H9 (cell line): ENCODE measurements at regions not wholly inside any gene's neighbourhood (a gene's known extent, or its start where the extent isn't known, plus 50 kb on each side); places are given as distances from the start of the nearest gene placed in this dataset.
A peak's percentile ranks its signal among the peaks of the same experiment; 100 is the strongest.

ENCODE experiments used
- DNase-seq: peaks from one replicate; pipeline ENCODE4 v3.0.0-alpha.2; 2017
- H2AFZ ChIP-seq: one replicate; pipeline ENCODE4 v1.6.1; 2013; ENCODE audit warnings: mild to moderate bottlenecking, low read length, control low read depth, moderate library complexity
- H2AK5ac ChIP-seq: 2 replicates; pipeline ENCODE4 v1.6.1; 2013; ENCODE audit warnings: low read length, control low read depth, mixed read lengths; ENCODE audit not compliant: insufficient read length
- H2BK120ac ChIP-seq: one replicate; pipeline ENCODE4 v1.6.1; 2013; ENCODE audit warnings: low read depth, mild to moderate bottlenecking, low read length, control low read depth, inconsistent platforms; ENCODE audit not compliant: poor library complexity, severe bottlenecking
- H2BK12ac ChIP-seq: 2 replicates; pipeline ENCODE4 v1.6.1; 2013; ENCODE audit warnings: low read length, control low read depth, mixed read lengths, low read depth; ENCODE audit not compliant: insufficient read length
- H2BK15ac ChIP-seq: 2 replicates; pipeline ENCODE4 v1.6.1; 2013; ENCODE audit warnings: low read depth, low read length, control low read depth
- H2BK20ac ChIP-seq: one replicate; pipeline ENCODE4 v1.6.1; 2013; ENCODE audit warnings: low read depth, mild to moderate bottlenecking, low read length, control low read depth, inconsistent platforms; ENCODE audit not compliant: poor library complexity, severe bottlenecking
- H2BK5ac ChIP-seq: 2 replicates; pipeline ENCODE4 v1.6.1; 2013; ENCODE audit warnings: low read length, control low read depth, mixed read lengths; ENCODE audit not compliant: insufficient read length
- H3K14ac ChIP-seq: 2 replicates; pipeline ENCODE4 v1.6.1; 2013; ENCODE audit warnings: low read length, control low read depth; ENCODE audit not compliant: insufficient read depth
- H3K18ac ChIP-seq: 2 replicates; pipeline ENCODE4 v1.6.1; 2013; ENCODE audit warnings: low read depth, mild to moderate bottlenecking, mixed read lengths, low read length, control low read depth; ENCODE audit not compliant: insufficient read length
- H3K23ac ChIP-seq: 2 replicates; pipeline ENCODE4 v1.6.1; 2013; ENCODE audit warnings: low read length, control low read depth, mixed read lengths, low read depth; ENCODE audit not compliant: insufficient read length
- H3K23me2 ChIP-seq: 2 replicates; pipeline ENCODE4 v1.6.1; 2013; ENCODE audit warnings: low read depth, mild to moderate bottlenecking, mixed read lengths, low read length, control low read depth; ENCODE audit not compliant: insufficient read length, poor library complexity, severe bottlenecking
- H3K27ac ChIP-seq: 2 replicates; pipeline ENCODE4 v1.5.1; 2013; ENCODE audit warnings: low read length, control low read depth, mixed read lengths, low read depth; ENCODE audit not compliant: insufficient read length
- H3K27me3 ChIP-seq: 2 replicates; pipeline ENCODE4 v1.6.1; 2013; ENCODE audit warnings: low read length, control low read depth, inconsistent platforms; ENCODE audit not compliant: insufficient read depth
- H3K4ac ChIP-seq: 2 replicates; pipeline ENCODE4 v1.6.1; 2013; ENCODE audit warnings: low read depth, mild to moderate bottlenecking, control low read depth, inconsistent platforms, low read length, moderate library complexity
- H3K4me1 ChIP-seq: 2 replicates; pipeline ENCODE4 v1.6.1; 2013; ENCODE audit warnings: low read length, control low read depth, inconsistent platforms; ENCODE audit not compliant: insufficient read depth
- H3K4me2 ChIP-seq: 2 replicates; pipeline ENCODE4 v1.6.1; 2013; ENCODE audit warnings: low read length, control low read depth, mixed read lengths; ENCODE audit not compliant: insufficient read length, insufficient read depth
- H3K56ac ChIP-seq: 2 replicates; pipeline ENCODE4 v1.6.1; 2013; ENCODE audit warnings: low read depth, mild to moderate bottlenecking, mixed read lengths, low read length, control low read depth; ENCODE audit not compliant: insufficient read length
- H3K79me1 ChIP-seq: 2 replicates; pipeline ENCODE4 v1.6.1; 2013; ENCODE audit warnings: low read depth, mild to moderate bottlenecking, moderate library complexity, low read length, control low read depth, inconsistent platforms; ENCODE audit not compliant: insufficient read depth, poor library complexity, severe bottlenecking
- H3K79me2 ChIP-seq: 2 replicates; pipeline ENCODE4 v1.6.1; 2013; ENCODE audit warnings: low read length, control low read depth, inconsistent platforms; ENCODE audit not compliant: insufficient read depth
- H3K9ac ChIP-seq: 2 replicates; pipeline ENCODE4 v1.6.1; 2013; ENCODE audit warnings: low read length, control low read depth, mixed read lengths; ENCODE audit not compliant: insufficient read length; ENCODE audit errors: extremely low read depth
- H3K9me3 ChIP-seq: one replicate; pipeline ENCODE4 v1.6.1; 2013; ENCODE audit warnings: low read depth, low read length, inconsistent platforms; ENCODE audit not compliant: control insufficient read depth
- H3T11ph ChIP-seq: one replicate; pipeline ENCODE4 v1.6.1; 2013; ENCODE audit warnings: mild to moderate bottlenecking, low read length, control low read depth, inconsistent platforms
- H4K20me1 ChIP-seq: one replicate; pipeline ENCODE4 v1.6.1; 2013; ENCODE audit not compliant: control insufficient read depth, insufficient read length, insufficient read depth
- H4K5ac ChIP-seq: 2 replicates; pipeline ENCODE4 v1.6.1; 2013; ENCODE audit warnings: low read depth, mild to moderate bottlenecking, mixed read lengths, low read length, control low read depth; ENCODE audit not compliant: insufficient read length
- H4K8ac ChIP-seq: replicated peaks from 2 replicates; pipeline ENCODE4 v1.6.1; 2013; ENCODE audit warnings: low read length, control low read depth, mixed read lengths, low read depth; ENCODE audit not compliant: insufficient read length
- H4K91ac ChIP-seq: 2 replicates; pipeline ENCODE4 v1.6.1; 2013; ENCODE audit warnings: low read depth, mild to moderate bottlenecking, moderate library complexity, mixed read lengths, low read length, control low read depth; ENCODE audit not compliant: insufficient read length
- H3K27ac Mint-ChIP-seq, 3 experiments: 2 replicates in 2 of 3; 3 replicates in 1 of 3; pipeline ENCODE4 v1.8.0; 2020 to 2021; ENCODE audit warnings: mixed read lengths in 3 of 3, mild to moderate bottlenecking in 1 of 3, moderate library complexity in 1 of 3
- H3K27me3 Mint-ChIP-seq: 2 replicates; pipeline ENCODE4 v1.8.0; 2021; ENCODE audit warnings: low read depth, mild to moderate bottlenecking, moderate library complexity, mixed read lengths
- H3K36me3 Mint-ChIP-seq, 3 experiments: 2 replicates in 2 of 3; 3 replicates in 1 of 3; pipeline ENCODE4 v1.8.0; 2020 to 2021; ENCODE audit warnings: low read depth in 3 of 3, mixed read lengths in 3 of 3; ENCODE audit not compliant: insufficient read depth in 1 of 3
- H3K4me1 Mint-ChIP-seq, 2 experiments: 2 replicates each; pipeline ENCODE4 v1.8.0; 2020; ENCODE audit warnings: mixed read lengths in 2 of 2
- H3K4me3 Mint-ChIP-seq, 2 experiments: 2 replicates in 1 of 2; 3 replicates in 1 of 2; pipeline ENCODE4 v1.8.0; 2020 to 2021; ENCODE audit warnings: mild to moderate bottlenecking in 2 of 2, mixed read lengths in 2 of 2, moderate library complexity in 1 of 2
- H3K9me3 Mint-ChIP-seq, 2 experiments: 2 replicates in 1 of 2; 3 replicates in 1 of 2; pipeline ENCODE4 v1.8.0; 2020; ENCODE audit warnings: mild to moderate bottlenecking in 2 of 2, mixed read lengths in 2 of 2, moderate library complexity in 1 of 2
- CTCF ChIP-seq: fragments of 200-600 bp; sonication (generic); conservative IDR thresholded peaks from 3 replicates; pipeline ENCODE4 v1.8.0; 2021; ENCODE audit warnings: antibody characterized with exemption, mild to moderate bottlenecking
- WGBS: extraction: QIAGEN DNeasy Blood & Tissue Kit; methylation state at CpG from one replicate; pipeline ENCODE4 v1.1.7; 2013; ENCODE audit warnings: missing lambda C conversion rate, low lambda C conversion rate, mixed read lengths; ENCODE audit not compliant: insufficient read length; ENCODE audit errors: extremely low coverage; 5-methylcytosine and 5-hydroxymethylcytosine counted together

- H4K20me1 ChIP-seq: no peaks in the 10 kb centered on the region
- H3K27me3 ChIP-seq: no peaks in the 10 kb centered on the region
- H3K4me1 ChIP-seq: no peaks in the 10 kb centered on the region
- H3K27ac ChIP-seq: no peak overlapping the region
- H2BK20ac ChIP-seq: no peak overlapping the region
- no peak overlapping the region for H2BK12ac ChIP-seq
- Mint-ChIP-seq H3K36me3 (no peaks in the 10 kb centered on the region), H3K27ac (no peak overlapping the region), H3K27me3 (no peaks in the 10 kb centered on the region), H3K4me3 (no peak overlapping the region), H3K9me3 (no peaks in the 10 kb centered on the region), H3K4me1 (no peaks in the 10 kb centered on the region)
- no peak overlapping the region for H3K9ac ChIP-seq
- H3K14ac ChIP-seq: no peak overlapping the region
- no peak overlapping the region for H3T11ph ChIP-seq
- H3K4me2 ChIP-seq: no peak overlapping the region
- H2BK120ac ChIP-seq: no peak overlapping the region
- no peak overlapping the region for H3K4ac ChIP-seq
- TF ChIP-seq CTCF: peak; percentile 56
- H3K23ac ChIP-seq: no peak overlapping the region
- no peak overlapping the region for H3K56ac ChIP-seq
- no peaks in the 10 kb centered on the region for H3K23me2 ChIP-seq
- no peaks in the 10 kb centered on the region for H3K79me1 ChIP-seq
- DNase-seq: no peak
- no CpG with 5 or more reads among the region's 3 CpGs for WGBS
- H4K8ac ChIP-seq: no peak overlapping the region
- no peaks in the 10 kb centered on the region for H3K79me2 ChIP-seq
- H3K9me3 ChIP-seq: no peaks in the 10 kb centered on the region
- no peak overlapping the region for H4K91ac ChIP-seq
- H2BK15ac ChIP-seq: no peak overlapping the region
- no peak overlapping the region for H2AK5ac ChIP-seq
- H2BK5ac ChIP-seq: no peak overlapping the region
- no peak overlapping the region for H4K5ac ChIP-seq
- no peak overlapping the region for H3K18ac ChIP-seq
- no peak overlapping the region for H2AFZ ChIP-seq
Observed at GRCh38 chr15:98568382-98569017, 79.8 kb upstream of the IGF1R start.
